Tibial nerve (tissue), 4 donors: ENCODE measurements at regions not wholly inside any gene's neighbourhood (a gene's known extent, or its start where the extent isn't known, plus 50 kb on each side); places are given as distances from the start of the nearest gene placed in this dataset.

ENCODE experiments used
- DNase-seq, 2 donors: peaks; one replicate each; pipeline ENCODE4 v3.0.0-alpha.2; 2019; ENCODE audit warnings: low spot score in 2 of 2
- H3K27ac ChIP-seq, 4 donors: fragments of 200-600 bp; sonication (generic) in 3 of 4; one replicate each; pipeline ENCODE4 v1.5.1; 2017 to 2019; ENCODE audit warnings: mild to moderate bottlenecking in 1 of 4
- H3K27me3 ChIP-seq, 2 donors: fragments of 200-600 bp; sonication (generic) in 1 of 2; one replicate each; pipeline versions ENCODE4 v1.5.1 to v1.6.0; 2017 to 2019
- H3K36me3 ChIP-seq, 3 donors: fragments of 200-600 bp; sonication (generic); one replicate each; pipeline ENCODE4 v1.5.1; 2018 to 2019
- H3K4me1 ChIP-seq, 4 donors: fragments of 200-600 bp; sonication (generic) in 3 of 4; one replicate each; pipeline ENCODE4 v1.5.1; 2017 to 2019
- H3K4me3 ChIP-seq, 4 donors: fragments of 200-600 bp; sonication (generic) in 3 of 4; one replicate each; pipeline ENCODE4 v1.5.1; 2017 to 2019; ENCODE audit warnings: mild to moderate bottlenecking in 1 of 4, moderate library complexity in 1 of 4
- H3K9me3 ChIP-seq, 4 donors: fragments of 200-600 bp; sonication (generic) in 3 of 4; one replicate each; pipeline ENCODE4 v1.5.1; 2017 to 2019
- EP300 ChIP-seq, 2 donors: sonication (generic); formaldehyde crosslinking; IDR thresholded peaks; one replicate each; pipeline ENCODE4 v1.6.1; 2017; ENCODE audit warnings: antibody characterized with exemption in 2 of 2, mild to moderate bottlenecking in 1 of 2
- POLR2A ChIP-seq, 2 donors: fragments of 450-650 bp; IDR thresholded peaks; one replicate each; pipeline ENCODE4 v1.6.1; 2017; ENCODE audit warnings: antibody characterized with exemption in 2 of 2, mild to moderate bottlenecking in 2 of 2, moderate library complexity in 2 of 2
- WGBS, 2 donors: methylation state at CpG; one replicate each; pipeline ENCODE4 v1.1.5; 2018; 5-methylcytosine and 5-hydroxymethylcytosine counted together
- TF ChIP-seq, protein P1 (sequence below), 5 experiments: fragments of 200-600 bp in 3 of 5; fragments of 450-650 bp in 2 of 5; sonication (generic) in 3 of 5; IDR thresholded peaks; one replicate each; pipeline ENCODE4 v1.5.1; 2016 to 2019; ENCODE audit warnings: antibody characterized with exemption in 5 of 5, mild to moderate bottlenecking in 3 of 5, moderate library complexity in 2 of 5

DNA sequence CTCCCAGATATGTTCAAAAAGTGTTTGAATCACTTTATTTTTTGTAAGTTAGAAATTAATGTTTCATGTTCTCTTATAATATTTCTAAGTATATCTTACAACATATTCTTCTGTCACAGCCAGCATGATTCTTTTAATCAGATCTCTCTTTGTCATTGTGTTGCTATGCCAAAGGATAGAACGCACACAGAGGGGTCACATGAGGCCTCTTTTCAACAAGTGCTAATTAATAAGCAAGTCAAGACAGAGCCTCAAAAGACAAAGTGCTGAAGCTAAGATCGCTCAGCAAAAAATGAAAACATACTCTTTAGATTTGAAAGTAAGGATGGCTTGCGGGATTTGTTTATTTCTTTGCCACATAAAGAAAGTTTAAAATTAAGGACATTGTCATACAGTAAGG lies 508.8 kb upstream of the PTCHD4 start:
- Histone ChIP-seq H3K36me3 (no peaks in the 10 kb centered on the region), H3K27ac (no peak overlapping the region), H3K4me1 (no peaks in the 10 kb centered on the region), H3K27me3 (no peaks in the 10 kb centered on the region), H3K4me3 (no peak overlapping the region), H3K9me3 (peaks cover 0 to 7% (median 0%) of the 10 kb centered on the region in 4 donors)
- DNase-seq: no peak
- WGBS, 2 donors: 44 to 56% methylated on average over 3 of the region's 3 CpGs
- TF ChIP-seq, protein P1, sequence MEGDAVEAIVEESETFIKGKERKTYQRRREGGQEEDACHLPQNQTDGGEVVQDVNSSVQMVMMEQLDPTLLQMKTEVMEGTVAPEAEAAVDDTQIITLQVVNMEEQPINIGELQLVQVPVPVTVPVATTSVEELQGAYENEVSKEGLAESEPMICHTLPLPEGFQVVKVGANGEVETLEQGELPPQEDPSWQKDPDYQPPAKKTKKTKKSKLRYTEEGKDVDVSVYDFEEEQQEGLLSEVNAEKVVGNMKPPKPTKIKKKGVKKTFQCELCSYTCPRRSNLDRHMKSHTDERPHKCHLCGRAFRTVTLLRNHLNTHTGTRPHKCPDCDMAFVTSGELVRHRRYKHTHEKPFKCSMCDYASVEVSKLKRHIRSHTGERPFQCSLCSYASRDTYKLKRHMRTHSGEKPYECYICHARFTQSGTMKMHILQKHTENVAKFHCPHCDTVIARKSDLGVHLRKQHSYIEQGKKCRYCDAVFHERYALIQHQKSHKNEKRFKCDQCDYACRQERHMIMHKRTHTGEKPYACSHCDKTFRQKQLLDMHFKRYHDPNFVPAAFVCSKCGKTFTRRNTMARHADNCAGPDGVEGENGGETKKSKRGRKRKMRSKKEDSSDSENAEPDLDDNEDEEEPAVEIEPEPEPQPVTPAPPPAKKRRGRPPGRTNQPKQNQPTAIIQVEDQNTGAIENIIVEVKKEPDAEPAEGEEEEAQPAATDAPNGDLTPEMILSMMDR (IDR thresholded peaks at IDR 0.05): no peak
- TF ChIP-seq POLR2A (IDR thresholded peaks at IDR 0.05): no peak

- Histone ChIP-seq H3K27ac (no peak overlapping the region), H3K9me3 (peaks cover 0 to 7% (median 0%) of the 10 kb centered on the region in 4 donors), H3K4me1 (no peaks in the 10 kb centered on the region), H3K27me3 (no peaks in the 10 kb centered on the region), H3K36me3 (no peaks in the 10 kb centered on the region), H3K4me3 (no peak overlapping the region)
- 61 to 64% methylated on average over 2 of the region's 2 CpGs for WGBS, 2 donors
- DNase-seq: no peak
- TF ChIP-seq POLR2A (IDR thresholded peaks at IDR 0.05) (no peak), EP300 (IDR thresholded peaks at IDR 0.05) (no peak)
- TF ChIP-seq, protein P1 (IDR thresholded peaks at IDR 0.05): no peak
Measured at GRCh38 chr6:48615041-48615440, 504.0 kb upstream of the PTCHD4 start.

DNA sequence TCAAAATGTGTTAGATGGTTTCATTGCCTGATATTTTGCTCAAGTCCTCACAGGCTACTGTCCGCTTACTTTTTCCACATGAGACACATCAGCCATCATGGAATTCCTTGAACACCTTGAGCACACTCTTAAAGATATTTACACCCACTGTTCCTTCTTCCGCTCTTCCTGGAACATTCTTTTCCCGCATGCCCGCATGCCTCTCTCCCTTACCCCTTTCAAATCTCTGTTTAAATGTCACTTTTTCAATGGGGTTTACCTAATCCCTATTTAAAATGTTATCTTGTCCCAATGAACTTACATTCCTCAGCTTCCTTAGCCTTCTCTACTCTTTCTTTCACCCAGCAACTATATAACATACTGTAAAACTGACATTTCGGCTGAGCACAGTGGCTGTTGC lies 503.3 kb upstream of the PTCHD4 start:
- Histone ChIP-seq H3K4me1 (no peaks in the 10 kb centered on the region), H3K36me3 (no peaks in the 10 kb centered on the region), H3K4me3 (no peak overlapping the region), H3K9me3 (peaks cover 0 to 7% (median 0%) of the 10 kb centered on the region in 4 donors), H3K27ac (no peak overlapping the region), H3K27me3 (no peaks in the 10 kb centered on the region)
- DNase-seq: no peak
- 94% methylated on average over 5 of the region's 5 CpGs for WGBS, 2 donors
- TF ChIP-seq POLR2A (IDR thresholded peaks at IDR 0.05): no peak

- H3K4me1 ChIP-seq: no peaks in the 10 kb centered on the region
- H3K36me3 ChIP-seq: no peaks in the 10 kb centered on the region
- TF ChIP-seq, protein P1 (IDR thresholded peaks at IDR 0.05): no peak
- TF ChIP-seq POLR2A (IDR thresholded peaks at IDR 0.05): no peak
- TF ChIP-seq EP300 (IDR thresholded peaks at IDR 0.05): no peak
- 28 to 52% methylated on average over 5 of the region's 5 CpGs for WGBS, 2 donors
- no peak for DNase-seq
- H3K27ac ChIP-seq: no peak overlapping the region
- H3K4me3 ChIP-seq: no peak overlapping the region
- peaks cover 0 to 7% (median 0%) of the 10 kb centered on the region in 4 donors for H3K9me3 ChIP-seq
- H3K27me3 ChIP-seq: no peaks in the 10 kb centered on the region
Measured at GRCh38 chr6:48613231-48613949, 502.4 kb upstream of the PTCHD4 start.

- no peak for TF ChIP-seq POLR2A (IDR thresholded peaks at IDR 0.05)
- TF ChIP-seq EP300 (IDR thresholded peaks at IDR 0.05): no peak
- TF ChIP-seq, protein P1 (IDR thresholded peaks at IDR 0.05): no peak
- 53 to 56% methylated on average over 3 of the region's 3 CpGs for WGBS, 2 donors
- no peaks in the 10 kb centered on the region for H3K27me3 ChIP-seq
- no peaks in the 10 kb centered on the region for H3K36me3 ChIP-seq
- no peaks in the 10 kb centered on the region for H3K9me3 ChIP-seq
- no peak overlapping the region for H3K27ac ChIP-seq
- DNase-seq: no peak
- no peaks in the 10 kb centered on the region for H3K4me1 ChIP-seq
- H3K4me3 ChIP-seq: no peak overlapping the region
Measured at GRCh38 chr6:48611332-48611731, 500.3 kb upstream of the PTCHD4 start.
